H7 (cell line): ENCODE measurements at regions not wholly inside any gene's neighbourhood (a gene's known extent, or its start where the extent isn't known, plus 50 kb on each side); places are given as distances from the start of the nearest gene placed in this dataset.

Experiments used
- DNase-seq: peaks from one replicate; pipeline ENCODE4 v3.0.0; 2012
- H3K27me3 ChIP-seq: 2 replicates; pipeline ENCODE4 v1.6.0; 2011; ENCODE audit warnings: mild to moderate bottlenecking, low read length; ENCODE audit not compliant: control insufficient read depth, insufficient read depth
- H3K36me3 ChIP-seq: replicated peaks from 2 replicates; pipeline ENCODE4 v1.5.1; 2011; ENCODE audit warnings: low read length; ENCODE audit not compliant: control insufficient read depth, insufficient read depth
- H3K4me3 ChIP-seq: 2 replicates; pipeline ENCODE4 v1.5.1; 2011; ENCODE audit warnings: low read depth, mild to moderate bottlenecking, control low read depth, low read length, moderate library complexity; ENCODE audit not compliant: insufficient read depth

DNA sequence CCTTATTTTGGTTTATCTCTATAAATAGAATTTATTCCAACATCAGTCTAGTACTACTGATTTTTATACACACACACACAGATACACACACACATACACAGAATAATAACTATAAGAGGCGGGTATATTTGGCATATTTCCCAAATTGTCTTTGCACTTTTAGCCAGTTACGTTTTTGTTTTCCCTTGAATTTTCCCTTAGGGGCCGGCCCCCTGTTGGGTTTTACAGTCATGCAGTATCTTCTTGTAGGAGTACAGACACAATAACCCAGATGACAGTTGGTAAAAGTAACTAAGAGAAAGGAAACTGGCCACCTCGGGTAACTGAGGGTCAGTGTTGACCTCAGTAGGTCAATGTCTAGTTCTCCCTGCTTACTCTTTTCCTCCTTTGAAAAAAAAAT, 50.9 kb downstream of the DISP1 start:
- no peaks in the 10 kb centered on the region for H3K36me3 ChIP-seq
- no peak overlapping the region for H3K4me3 ChIP-seq
- H3K27me3 ChIP-seq: no peaks in the 10 kb centered on the region
- no peak for DNase-seq

DNA sequence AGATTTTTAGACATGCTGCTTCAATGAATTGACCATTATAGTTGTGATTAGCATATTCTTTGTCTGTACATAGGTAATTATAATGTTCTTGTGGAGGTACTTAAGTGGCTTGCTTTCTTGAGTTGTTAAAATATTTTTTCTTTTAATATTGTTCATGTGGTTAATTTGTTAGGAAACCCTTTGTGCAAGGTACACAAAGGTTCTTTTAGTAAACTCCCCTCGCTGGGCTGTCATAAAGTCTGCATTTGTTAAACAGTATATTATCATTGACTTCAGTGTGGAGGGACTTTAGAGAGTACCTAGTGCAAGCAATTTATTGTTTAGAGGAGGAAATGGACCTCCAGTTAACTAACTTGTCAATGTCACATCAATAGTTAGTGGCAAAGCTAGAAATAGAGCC, 52.5 kb downstream of the DISP1 start:
- no peak for DNase-seq
- H3K36me3 ChIP-seq: no peaks in the 10 kb centered on the region

DNA sequence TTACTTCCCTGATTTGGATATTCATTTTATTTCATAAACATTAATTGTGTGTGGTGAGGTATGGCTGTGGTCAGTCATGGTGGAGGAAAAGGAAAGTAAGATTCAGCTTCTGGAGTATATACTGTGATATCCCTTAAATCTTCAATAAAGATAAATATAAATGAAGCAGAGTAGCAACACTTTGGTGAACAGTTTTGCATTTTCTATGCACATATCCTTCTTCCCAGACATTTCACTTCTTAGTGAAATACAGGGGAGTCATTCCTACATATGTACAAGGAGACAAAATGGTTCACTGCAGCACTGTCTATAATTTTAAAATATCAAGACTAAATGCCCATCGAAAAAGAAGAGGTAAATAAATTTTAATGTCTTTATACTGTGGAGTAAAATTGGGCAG, 61.3 kb downstream of the DISP1 start:
- Histone ChIP-seq H3K4me3 (no peak overlapping the region), H3K27me3 (no peaks in the 10 kb centered on the region), H3K36me3 (no peaks in the 10 kb centered on the region)
- no peak for DNase-seq

More for the DNA sequence above, 52.5 kb downstream of the DISP1 start:
- no peaks in the 10 kb centered on the region for H3K27me3 ChIP-seq
- no peak overlapping the region for H3K4me3 ChIP-seq

DNA sequence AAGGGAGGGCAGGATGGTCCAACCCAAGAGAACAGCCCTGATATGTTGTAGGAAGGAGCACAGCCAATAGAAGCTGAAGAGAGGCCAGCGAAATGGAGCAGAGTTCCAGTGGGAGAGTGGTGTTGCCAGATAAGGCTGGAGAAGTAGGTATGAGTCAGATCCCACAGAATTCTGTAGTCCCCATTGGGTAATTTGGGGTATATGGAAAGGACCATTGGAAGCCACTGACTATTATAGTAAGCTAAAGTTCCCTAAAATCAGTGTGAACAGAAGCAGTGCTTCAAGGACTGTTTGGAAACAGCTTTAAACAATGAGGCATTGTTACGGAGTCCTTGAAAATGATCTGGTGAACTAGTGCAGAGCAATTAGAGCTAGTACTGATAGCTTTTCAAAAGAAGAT, 63.0 kb downstream of the DISP1 start:
- Histone ChIP-seq H3K36me3 (no peaks in the 10 kb centered on the region), H3K4me3 (no peak overlapping the region), H3K27me3 (no peaks in the 10 kb centered on the region)
- DNase-seq: no peak

DNA sequence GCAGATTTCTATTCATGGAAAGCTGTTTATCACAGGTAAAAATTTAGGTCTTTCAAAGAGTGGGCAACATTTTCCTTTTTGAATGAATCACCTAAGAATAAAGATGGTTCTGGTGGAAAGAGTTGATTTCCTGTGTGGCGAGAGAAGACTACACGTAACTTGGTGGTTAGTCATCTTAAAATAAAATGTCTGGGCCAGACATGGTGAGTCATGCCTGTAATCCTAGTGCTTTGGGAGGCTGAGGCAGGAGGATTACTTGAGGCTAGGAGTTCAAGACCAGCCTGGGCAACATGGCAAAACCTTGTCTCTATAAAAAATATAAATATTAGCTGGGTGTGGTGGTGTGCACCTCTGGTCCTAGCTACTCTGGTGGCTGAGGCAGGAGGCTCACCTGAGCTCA, 65.7 kb downstream of the DISP1 start:
- H3K27me3 ChIP-seq: no peaks in the 10 kb centered on the region
- no peaks in the 10 kb centered on the region for H3K36me3 ChIP-seq
- DNase-seq: no peak
- H3K4me3 ChIP-seq: no peak overlapping the region

DNA sequence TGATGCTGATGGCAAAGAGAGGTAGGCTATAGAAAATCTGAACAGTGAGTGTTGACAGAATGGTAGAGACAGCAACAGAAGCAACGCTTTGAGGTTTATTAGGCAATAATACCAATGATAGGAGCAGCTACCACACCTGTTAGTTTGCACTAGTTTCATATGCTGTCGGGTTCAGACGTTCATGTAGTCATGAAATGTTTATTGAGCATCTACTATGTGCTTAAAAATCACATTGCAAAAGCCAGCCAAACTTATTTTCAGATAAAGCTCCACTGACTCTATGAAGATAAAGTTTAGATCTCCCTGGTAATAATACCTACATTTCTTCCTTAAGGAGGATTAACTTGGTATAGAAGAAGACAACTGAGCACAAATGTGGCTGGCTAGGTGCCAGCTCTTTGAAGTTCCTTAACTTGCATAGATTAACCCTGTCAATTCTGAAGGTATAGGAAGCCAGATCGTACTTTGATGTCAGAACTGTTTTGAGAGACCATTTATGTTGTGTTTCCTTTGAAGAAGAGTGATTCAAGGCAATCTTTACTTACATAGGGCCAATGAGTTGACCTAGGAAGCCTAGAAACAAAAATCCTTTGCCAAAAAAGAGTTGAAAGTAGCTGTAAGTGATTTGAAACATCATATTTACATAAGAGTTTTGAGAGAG, 71.5 kb downstream of the DISP1 start:
- DNase-seq: no peak
- Histone ChIP-seq H3K27me3 (no peaks in the 10 kb centered on the region), H3K4me3 (no peak overlapping the region), H3K36me3 (no peaks in the 10 kb centered on the region)

DNA sequence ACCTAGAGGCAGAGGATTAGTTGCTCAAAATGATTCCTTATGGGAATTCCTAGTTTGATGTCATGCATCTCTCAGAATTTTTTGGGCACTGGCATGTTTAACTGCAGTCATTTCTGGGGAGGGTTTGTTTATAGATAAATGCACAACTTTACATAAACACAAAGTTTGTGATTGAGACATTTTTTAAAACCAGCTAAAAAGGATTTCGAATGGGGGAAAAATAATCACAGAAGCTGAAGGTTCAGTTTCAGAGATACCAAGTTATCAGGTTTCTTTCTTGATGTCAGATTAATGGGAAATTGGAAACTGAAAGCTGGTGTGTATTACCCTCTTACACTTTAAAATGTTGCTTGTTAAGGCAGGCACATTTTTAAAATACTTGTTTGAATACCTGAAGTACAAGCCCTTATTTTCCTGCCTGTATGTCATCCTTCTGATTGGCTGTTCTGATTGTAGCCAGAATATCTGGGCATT, 72.1 kb downstream of the DISP1 start:
- Histone ChIP-seq H3K4me3 (no peak overlapping the region), H3K27me3 (no peaks in the 10 kb centered on the region), H3K36me3 (no peaks in the 10 kb centered on the region)
- no peak for DNase-seq

DNA sequence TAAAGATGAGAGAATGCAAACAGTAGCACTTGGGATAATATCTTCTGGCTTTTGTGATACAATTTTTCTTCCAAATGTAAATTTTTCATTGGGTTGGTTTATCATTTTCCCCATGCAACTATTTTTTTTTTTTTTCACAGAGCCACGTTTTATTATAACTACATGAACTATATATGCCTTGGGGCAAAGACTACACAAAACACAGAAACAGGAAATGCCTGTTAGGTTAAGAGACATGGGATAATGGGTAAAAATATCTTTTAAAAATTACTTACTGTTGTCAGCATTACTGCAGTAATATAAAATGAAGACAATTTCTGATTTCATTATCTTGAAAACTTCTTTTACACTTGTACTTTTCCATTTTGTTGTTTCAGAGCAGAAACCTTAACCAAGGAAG, 74.6 kb downstream of the DISP1 start:
- no peak for DNase-seq
- H3K27me3 ChIP-seq: no peaks in the 10 kb centered on the region
- no peaks in the 10 kb centered on the region for H3K36me3 ChIP-seq
- no peak overlapping the region for H3K4me3 ChIP-seq

DNA sequence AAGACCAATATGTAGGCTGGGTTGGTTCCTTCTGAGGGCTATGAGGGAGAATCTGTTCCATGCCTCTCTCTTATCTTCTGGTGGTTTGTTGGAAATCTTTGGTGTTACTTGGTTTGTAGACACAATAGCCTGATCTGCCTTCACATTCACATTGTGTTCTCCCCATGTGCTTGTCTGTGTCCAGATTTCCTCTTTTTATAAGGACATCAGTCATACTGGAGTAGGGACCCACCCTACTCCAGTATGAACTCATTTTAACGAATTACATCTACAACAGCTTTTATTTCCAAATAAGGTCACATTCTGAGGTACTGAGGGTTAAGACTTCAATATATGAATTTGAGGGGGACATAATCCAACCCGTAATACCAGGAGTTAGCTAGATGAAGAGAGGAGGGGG, 75.9 kb downstream of the DISP1 start:
- Histone ChIP-seq H3K4me3 (no peak overlapping the region), H3K27me3 (no peaks in the 10 kb centered on the region), H3K36me3 (no peaks in the 10 kb centered on the region)
- no peak for DNase-seq

DNA sequence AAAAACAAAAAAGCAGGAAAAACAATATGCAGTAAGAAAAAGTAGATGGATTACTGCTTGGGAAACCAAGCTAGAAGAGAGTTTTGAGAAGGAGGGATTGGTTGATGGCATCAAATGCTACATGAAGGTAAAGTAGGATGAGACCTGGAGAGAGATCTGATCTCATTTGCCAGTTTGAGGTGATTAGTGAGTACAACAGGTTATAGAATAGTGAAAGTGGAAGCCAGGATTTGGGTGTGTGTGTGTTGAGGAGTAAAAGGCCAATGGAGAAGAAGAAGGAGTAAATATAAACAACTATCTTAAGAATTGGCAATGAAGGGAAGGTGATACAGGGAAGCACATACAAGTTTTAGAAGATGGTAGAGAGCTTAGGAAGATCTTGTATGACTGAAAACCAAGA, 76.7 kb downstream of the DISP1 start:
- no peaks in the 10 kb centered on the region for H3K36me3 ChIP-seq
- no peaks in the 10 kb centered on the region for H3K27me3 ChIP-seq
- H3K4me3 ChIP-seq: no peak overlapping the region
- no peak for DNase-seq

DNA sequence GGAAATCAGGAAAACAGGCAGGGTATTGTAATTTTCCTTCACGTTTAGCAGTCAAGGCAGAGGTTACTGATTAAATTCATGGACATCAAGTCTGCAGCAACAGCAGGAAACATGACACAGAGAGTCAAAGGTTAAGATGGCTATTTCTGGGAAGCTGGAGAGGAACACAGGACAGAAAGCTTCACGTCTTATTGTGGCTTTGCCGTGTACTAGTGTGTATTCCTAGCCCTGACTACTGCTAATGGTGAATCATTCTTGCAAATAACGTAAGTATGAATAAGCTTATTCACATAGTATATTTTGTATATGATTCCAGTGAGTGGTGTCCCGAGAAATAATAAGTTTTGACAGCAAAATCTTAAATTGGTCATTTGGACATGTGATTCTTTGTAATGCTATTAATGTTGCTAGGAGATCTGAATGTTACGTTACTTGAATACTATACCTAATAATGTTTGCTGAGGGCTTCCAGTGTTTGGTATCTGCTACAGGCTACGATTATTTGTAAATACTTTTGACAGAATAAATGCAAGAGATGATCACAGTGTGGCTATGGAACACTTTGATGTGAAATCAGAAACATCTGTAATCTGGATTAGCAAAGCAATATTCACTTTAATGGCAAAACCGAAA, 77.4 kb downstream of the DISP1 start:
- no peaks in the 10 kb centered on the region for H3K36me3 ChIP-seq
- H3K27me3 ChIP-seq: no peaks in the 10 kb centered on the region
- no peak for DNase-seq
- H3K4me3 ChIP-seq: no peak overlapping the region

DNA sequence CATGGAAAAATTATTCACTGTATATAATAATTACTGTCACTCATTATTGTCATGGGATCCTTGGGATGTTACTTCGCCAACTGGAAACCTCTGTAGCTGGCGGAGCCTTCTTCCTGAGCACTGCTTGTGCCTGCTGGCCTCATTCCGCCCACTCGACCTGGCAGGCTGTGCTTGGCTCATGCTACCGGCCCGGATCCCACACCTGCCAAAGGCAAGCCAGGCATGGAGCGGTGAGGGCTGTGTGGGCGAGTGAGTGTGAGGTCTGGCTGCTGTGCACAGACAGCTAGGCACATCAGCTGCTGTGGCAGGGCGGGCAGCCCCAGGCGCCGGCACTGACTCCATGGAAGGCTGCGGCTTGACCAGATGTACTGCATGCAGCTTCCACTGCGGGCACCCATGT, 78.4 kb downstream of the DISP1 start:
- H3K27me3 ChIP-seq: no peaks in the 10 kb centered on the region
- DNase-seq: no peak
- no peak overlapping the region for H3K4me3 ChIP-seq
- H3K36me3 ChIP-seq: no peaks in the 10 kb centered on the region

DNA sequence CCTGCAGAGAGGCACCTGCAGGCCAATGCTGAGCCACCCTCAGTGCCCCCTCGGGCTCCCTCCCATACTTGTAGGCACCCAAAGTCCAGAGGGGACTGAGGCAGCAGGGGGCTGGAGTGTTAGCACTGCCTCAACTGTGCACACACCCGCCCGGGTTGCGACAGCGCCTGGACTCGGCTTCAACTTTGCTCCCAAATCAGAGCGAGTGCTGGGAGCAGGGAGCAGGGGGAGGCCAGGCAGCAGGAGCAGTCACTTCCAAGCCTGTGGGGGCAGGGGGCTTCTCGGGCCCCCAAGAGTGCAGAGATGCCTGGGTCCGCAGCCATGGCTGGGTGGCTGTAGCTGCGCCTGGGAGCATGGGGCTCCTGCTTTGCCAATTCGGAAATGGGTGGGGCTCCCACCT, 79.5 kb downstream of the DISP1 start:
- DNase-seq: no peak

DNA sequence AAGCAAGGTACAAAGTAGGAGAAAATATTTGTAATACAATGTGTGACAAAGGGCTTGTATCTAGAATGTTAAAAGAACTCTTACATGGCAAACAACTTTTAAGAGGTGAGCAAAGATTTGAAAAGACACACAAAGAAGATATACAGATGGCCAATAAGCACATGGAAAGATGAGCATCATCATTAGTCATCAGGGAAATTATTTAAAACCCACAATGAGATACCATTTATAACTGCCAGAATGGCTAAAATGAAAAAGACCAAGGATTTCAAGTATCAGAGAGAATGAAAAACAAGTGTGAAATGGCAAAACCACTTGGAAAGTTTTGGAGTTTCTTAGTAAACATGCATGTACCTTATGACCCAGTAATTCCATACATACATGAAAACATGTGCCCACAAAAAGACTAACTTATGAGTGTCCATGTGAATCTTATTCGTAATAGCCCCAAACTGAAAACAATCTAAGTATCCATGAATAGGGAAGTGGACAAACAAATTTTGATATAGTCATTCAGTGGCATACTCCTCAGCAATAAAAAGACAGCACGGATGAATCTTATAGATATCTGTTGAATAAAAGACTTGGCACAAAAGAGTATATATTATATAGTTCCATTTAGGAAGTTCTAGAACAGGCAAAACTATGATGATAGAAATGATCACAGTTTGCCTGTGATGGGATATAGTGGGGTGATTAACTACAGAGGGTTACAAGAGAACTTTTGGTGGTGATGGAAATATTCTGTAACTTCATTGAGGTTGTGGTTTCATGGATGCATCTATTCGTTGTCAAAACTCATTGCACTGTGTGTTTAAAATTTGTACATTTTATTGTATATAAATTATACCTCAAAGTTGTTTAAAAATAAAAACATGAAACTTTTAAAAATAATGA, 82.0 kb downstream of the DISP1 start:
- Histone ChIP-seq H3K36me3 (no peaks in the 10 kb centered on the region), H3K27me3 (no peaks in the 10 kb centered on the region), H3K4me3 (no peak overlapping the region)
- DNase-seq: no peak

More for the DNA sequence above, 79.5 kb downstream of the DISP1 start:
- H3K4me3 ChIP-seq: no peak overlapping the region
- no peaks in the 10 kb centered on the region for H3K27me3 ChIP-seq
- H3K36me3 ChIP-seq: no peaks in the 10 kb centered on the region
